ENCODE measurements at regions not wholly inside any gene's neighbourhood (a gene's known extent, or its start where the extent isn't known, plus 50 kb on each side); places are given as distances from the start of the nearest gene placed in this dataset.
"Not testable (repeated sequence)": the region's sequence is repeated elsewhere in the genome, so short reads cannot be mapped to it uniquely, and the experiment has no call there.

DNA sequence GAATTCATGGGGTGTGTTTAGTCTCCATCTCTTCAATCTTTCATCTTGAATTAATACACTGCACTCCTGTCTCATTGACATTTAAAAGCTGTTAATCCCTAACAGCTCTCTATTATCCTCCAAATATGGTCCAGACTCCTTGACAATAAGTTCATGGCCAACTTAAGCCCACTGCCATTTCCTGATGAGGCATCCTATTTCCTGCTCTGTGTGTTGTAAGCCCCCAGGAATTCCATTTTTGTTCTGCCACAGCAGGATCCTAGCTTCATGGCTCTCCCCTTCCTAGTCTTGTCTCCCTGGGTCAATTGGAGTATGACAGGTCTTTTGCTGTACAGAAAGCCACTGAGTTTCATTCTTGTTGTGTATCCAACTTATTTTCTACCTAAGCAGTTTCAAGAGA, 218.8 kb downstream of the OTUD1 start:
- DNase-seq: no peak

DNA sequence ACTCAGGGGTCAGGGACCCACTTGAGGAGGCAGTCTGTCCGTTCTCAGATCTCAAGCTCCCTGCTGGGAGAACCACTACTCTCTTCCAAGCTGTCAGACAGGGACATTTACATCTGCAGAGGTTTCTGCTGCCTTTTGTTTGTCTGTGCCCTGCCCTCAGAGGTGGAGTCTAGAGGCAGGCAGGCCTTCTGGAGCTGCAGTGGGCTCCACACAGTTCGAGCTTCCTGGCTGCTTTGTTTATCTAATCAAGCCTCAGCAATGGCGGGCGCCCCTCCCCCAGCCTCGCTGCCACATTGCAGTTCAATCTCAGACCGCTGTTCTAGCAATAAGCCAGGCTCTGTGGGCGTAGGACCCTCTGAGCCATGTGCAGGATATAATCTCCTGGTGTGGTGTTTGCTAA, 233.0 kb downstream of the OTUD1 start:
- not testable (repeated sequence) for DNase-seq

DNA sequence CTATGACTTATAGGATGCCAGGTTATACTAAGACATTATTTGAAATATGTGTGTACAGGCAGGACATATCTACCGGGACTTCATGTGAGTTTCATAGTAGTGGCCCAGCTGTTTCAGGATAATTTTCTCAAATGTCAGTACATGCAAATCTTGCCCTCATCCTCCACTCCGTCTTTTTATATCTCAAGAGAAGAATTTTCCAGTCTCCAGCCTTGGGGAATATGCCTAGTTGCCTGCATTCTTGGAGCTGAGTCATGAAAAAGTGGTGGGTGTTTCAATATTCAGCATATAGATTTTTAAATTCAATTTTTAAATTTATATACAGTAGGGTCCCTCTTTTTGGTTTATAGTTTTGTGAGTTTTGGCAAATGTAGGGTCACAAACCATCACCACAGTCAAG, 236.7 kb downstream of the OTUD1 start:
- no peak for DNase-seq

DNA sequence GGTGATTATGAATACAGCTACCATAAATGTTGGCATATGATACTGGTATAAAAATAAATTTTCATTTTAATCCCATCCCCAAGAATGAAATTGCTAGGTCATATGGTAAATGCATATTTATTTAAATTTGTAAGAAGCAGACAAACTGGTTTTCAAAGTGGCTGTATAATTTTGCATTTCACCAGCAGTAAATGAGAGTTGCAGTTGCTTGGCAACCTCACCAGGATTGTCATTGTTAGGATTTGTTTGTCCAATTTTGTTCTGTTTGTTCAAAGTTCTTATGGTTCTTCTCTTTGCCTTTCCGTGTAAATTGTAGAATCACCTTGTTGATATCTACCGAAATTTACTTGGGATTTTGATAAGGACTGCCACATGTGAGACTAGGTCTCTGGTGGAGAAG, 237.4 kb downstream of the OTUD1 start:
- DNase-seq: no peak

DNA sequence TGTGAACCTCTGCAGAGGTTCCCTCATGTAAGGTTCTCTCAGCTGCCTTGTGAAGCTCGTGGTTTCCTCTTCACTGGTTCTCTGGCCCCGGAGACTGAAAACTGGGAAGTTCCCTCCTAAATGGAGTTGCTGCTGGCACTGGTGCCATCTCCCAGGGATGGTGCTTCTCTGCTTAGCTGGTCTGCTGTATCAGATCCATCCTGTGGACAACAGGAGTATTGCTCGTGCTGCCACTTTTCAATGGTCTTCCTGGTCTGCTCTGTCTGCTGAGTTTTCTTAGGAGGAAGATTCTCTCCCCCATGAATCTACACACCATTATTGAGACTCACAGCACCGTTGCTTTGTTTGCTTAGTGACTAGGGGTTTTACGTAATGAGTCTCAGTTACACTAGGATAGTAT, 247.8 kb downstream of the OTUD1 start:
- DNase-seq: no peak

DNA sequence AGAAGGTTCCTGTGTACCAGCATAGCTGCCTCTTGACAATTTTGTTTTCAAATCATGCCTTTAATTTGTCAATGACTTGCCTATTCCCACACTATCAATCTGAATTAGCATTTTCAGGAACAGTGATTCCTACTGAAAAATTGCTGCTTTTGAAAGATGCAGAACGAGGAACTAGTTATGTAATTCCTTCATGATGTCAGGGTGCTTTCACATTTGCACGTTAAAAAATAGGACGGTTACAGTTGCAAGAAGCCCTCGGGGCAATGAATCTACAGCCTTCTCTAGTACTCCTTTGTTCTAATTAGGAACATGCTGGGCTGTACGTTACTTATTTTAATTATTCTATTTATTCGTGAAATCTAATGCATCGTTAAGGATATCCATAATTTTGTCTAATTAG, 253.9 kb downstream of the OTUD1 start:
- no peak for DNase-seq

DNA sequence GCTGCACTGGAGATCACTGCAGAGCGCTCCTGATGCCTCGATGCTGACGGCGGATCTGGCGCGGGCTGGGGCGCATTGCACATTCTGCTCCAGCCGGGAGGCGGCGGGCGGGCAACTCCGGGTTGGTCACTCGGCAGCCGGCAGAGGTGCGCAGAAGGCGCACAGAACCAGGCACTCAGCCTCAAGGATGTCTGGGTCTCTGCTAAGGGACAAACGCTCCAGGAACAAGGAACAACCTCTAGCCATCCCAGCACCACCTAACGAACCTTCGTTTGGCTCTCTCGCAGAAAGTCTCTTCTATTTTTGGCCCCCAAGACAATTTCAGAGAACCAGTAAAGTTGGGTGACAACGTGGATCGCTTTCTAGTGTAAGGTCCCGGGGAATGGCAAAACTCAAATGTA, 254.6 kb downstream of the OTUD1 start:
- peak; percentile 37 for DNase-seq

DNA sequence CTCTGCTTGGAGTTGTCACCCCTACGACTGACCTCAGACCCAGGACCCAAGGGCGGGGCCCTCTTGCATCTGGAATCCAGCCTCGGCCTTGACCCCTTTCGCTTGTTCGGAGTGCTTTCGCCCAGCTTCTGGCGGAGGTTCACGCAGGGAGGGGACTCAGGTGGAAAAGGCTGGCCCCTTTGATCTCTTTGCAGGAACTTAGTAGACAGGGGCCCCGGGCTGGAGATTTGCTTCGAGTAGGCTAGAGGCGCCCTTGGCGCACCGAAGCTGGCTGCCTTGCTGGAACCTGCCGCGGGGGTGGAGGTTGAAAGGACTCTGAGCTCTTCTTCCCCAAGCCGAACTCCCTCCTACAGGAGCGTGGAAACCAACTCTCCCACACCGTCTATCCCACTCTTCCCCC, 255.1 kb downstream of the OTUD1 start:
- DNase-seq: peak; percentile 29

DNA sequence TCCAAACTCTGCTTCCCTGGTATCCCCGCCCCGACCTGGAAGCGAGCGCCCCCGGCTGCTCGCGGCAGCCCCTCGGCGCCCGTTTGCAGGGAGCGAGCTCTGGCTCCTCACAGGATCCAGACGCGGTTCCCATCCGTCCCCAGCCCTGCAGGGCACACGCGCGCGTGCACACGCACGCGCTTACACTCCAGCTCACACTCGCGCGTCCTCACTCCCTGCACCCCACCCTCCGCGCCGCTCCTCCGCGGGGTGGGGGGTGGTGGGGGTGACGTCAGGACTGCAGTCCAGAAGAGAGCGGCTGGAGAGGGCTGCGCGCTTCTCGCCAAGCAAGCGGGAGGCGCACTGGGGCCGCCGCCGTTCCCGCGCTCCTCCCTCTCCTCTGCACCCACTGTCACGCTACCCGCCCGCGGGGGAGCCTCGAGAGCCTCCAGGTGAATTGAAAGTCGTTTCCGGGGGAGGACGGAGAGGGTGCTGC, 255.6 kb downstream of the OTUD1 start:
- peak; percentile 74 for DNase-seq

DNA sequence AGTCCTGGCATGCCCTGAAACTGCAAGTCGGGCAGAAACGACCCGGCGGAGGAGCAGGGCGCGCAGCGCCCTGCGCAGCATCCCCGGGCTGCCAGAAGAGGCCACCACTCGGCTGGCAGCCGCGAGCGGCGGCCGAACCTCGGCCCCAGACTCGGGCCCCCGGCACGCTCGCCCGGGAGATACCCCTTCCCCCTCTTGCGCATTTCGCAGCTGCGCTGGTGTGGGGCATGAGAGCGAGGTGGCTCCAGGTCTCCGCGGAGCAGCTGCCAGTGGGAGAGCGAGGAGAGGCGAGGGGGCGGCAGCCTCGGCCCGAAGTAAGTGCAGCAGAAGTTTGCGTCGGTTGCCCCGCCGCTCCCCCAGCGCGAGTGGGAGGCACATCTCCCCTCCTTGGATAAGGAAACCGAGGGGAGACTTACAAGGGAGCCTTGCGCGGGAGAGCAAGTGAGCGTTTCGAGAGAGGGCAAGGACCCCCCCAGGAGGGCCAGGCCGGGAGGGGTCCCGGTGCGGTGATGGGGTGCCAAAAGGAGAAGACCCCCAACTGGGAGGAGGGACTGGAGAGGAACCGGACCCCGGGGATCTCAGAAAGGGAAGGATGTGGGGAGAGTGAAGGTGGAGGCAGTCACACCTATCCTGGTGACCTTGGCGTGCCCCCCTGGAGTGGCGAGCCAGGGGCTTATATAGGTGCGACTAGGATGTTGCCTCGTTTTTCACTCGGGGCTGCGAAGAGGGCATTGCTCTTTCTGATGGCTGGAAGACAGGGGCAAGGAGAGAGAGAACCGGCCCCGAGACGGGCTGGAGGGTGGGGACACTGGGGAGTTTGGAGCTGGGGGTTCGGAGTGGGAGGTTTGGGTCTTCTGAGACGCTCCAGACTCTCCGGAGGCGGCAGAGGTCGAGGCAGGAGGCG, 256.3 kb downstream of the OTUD1 start:
- DNase-seq: no peak

DNA sequence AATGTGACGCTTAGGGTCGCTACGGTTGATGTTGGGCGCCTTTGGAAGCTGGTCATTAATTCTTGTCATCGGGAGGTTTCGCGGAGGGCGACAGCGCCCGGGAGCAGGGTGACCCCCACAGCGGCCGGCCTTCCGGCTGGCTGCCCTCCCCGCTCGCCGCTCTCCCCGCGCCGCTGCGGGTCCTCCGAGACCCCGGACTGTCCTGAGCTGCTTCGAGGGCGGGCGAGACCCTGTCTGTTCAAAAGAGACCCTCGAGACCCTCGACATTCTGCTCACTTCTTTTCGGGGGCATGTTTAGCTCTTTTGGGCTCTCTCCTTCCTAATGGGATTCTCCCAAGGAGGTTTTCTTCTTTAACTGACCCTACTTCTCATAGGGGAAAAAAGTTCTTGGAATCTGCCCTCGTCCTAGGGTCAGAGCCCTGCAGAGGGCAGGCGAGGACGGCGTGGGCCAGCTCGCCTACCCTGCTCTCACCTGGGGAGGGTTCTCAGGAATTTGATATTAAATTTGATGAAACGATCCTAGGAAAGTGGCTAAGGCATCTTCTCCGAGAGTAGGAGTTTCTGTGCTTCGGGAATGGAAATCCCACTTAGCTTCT, 257.0 kb downstream of the OTUD1 start:
- no peak for DNase-seq

DNA sequence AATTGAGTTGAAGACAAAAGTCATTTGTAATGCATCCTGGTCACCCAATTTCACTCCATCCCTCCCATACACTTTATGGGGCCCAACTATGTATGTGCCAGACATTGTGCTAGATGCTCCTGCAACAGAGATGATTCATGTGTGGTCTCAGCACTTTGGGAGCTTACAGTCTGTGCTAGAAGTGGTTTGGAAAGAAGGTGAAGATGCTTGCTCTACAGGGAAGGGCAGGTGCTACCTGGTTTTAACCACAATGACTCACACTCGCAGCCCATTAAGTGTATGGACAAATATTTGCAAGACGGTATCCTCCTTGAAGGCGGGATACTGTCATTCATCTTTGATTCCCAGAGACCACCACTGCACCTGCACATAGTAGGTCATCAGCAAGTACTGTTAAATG, 257.6 kb downstream of the OTUD1 start:
- no peak for DNase-seq

DNA sequence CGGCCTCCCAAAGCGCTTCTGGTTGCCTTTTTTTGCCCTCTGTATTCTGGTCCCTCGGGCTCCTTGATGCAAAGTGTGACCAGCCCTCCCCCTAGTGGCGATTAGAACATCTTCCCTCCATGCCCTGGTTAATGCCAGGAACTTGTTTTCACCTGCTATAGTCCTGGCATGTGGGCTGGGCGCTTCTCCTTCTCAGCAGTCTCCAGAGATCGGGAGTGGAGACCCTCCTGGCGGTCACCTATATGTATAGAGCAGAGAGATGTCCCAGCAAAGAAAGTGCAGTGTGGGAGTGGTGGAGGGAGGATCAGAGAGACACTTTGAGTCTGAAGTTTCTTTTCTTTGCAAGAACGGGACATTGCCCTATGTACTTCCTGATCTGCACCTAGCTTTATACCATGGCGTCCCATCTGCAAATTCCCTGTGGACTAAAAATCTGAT, 264.1 kb downstream of the OTUD1 start:
- no peak for DNase-seq

DNA sequence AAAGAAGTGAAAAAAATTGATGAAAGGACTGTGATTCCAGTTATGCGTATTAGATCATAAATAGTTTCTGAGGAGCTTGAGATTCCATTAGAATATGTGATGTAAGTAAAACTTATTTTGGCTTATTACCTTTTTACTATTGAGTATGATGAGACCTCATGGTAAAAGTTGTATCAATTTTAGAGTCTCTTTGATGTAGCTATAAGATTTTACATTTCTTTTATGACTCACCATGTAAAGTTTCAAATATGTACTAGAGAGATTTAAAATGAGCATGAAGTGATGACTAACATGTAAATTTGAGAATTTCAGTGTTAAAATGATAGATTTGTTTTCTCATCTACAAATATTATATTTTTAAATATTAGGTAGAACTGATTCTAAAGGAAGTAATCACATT, 276.5 kb downstream of the OTUD1 start:
- DNase-seq: no peak

DNA sequence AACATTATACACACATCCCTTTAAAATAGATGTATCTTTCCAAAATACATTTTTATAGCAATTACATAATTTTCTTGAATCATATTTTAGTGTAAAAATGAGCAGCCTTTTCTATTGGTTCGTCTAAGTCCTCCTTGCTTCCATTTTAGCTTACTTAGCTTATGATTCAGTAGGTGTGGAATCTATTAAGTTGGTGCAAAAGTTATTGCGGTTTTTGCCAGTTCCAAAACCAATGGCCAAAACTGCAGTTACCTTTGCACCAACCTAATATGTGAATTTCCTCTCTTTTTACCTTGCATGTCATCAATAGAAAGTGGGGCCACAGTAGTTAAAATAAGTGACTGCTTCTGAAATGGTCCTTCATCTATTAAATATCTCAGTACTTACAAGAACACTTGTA, 279.0 kb downstream of the OTUD1 start:
- no peak for DNase-seq

DNA sequence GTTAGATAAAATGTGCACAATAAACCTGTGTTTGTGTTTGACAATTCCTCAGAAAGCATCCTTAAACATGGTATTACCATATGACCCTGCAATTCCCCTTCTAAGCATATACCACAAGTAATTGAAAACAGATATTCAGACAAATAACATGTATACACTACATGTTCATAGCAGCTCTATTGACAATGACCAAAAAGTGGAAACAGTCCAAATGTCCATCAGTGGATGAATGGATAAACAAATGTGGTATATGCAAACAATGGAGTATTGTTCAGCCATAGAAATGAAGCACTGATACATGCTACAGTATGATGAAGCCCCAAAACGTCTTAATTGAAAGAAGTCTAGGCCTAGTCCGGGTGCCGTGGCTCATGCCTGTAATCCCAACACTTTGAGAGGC, 280.1 kb downstream of the OTUD1 start:
- no peak for DNase-seq

DNA sequence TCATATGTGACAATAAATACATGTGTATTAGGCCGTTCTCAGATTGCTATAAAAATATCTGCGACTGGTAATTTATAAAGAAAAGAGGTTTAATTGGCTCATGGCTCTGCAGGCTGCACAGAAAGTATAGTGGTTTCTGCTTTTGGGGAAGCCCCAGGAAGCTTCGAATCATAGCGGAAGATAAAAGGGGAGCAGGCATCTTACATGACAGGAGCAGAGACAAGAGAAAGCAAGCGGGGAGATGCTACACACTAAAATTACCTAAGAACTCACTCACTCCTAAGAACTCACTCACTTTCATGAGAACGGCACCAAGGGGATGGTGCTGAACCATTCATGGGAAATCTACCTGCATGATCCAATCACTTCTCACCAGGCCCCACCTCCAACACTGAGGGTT, 284.9 kb downstream of the OTUD1 start:
- DNase-seq: no peak

DNA sequence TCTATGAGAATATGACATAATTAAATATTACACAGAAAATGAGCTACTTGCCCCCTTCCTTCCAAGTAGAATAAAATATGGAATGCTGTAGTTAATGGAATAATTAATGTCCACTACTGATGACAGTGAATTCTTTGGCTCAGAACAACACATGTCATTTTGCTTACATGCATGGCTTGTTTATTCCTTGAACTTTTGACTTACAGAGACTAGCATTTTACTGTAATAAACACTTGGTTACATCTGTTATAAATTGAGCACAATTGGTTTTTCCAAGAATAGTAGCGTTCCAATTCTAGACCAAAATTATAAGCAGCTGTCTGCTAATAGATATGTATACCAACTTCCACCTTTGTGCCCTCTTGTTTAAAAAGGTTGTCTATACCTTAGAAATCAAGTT, 286.7 kb downstream of the OTUD1 start:
- DNase-seq: no peak

DNA sequence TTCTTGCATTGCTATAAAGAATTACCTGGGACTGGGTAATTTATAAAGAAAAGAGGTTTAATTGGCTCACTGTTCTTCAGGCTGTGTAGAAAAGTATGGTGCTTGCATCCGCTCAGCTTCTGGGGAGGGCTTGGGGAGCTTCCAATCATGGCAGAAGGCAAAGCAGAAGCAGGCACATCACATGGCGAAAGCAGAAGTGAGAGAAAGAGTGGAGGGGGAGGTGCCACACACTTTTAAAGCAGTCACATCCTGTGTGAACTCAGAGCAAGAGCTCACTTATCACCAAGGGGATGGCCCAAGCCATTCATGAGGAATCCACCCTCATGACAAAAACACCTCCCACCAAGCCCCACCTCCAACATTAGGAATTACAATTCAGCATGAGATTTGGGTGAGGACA, 303.5 kb downstream of the OTUD1 start:
- DNase-seq: no peak

DNA sequence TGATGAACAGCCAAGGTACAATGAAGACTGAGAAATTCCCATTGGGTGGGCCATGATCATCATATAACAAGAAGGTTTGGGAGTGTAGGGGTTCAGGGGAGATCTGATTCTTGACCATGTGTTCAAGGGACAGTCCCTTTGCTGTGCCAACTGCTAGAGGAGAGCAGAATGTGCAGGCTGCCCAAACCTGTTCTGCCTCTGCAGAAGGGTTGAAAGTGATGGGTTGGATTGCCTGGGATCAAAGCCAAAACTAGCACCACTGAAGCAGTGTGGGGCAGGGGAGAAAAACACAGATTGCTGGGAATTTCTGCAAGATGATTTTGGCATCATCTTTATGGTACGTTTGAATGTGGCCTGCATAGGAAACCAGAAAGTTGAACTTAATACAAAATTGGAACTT, 303.9 kb downstream of the OTUD1 start:
- DNase-seq: no peak

DNA sequence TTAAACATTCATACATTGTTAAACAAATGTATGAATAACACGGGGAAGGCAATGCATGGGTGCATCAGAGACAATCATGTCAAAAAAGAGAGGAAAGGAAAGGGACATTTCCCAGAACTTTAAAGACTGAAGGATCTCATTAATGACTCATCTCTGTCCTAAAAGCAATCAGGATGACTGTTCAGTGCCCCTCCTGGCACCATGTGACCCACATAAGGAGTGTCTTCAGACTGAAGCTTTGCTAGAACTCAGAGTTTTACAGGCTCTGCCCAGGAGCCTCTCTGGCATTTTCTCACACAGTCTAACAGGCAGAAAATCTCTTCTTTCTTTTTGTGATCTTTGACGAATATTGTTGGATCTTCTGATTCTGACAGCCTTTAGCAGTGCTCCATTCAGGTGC, 315.3 kb downstream of the OTUD1 start:
- no peak for DNase-seq

DNA sequence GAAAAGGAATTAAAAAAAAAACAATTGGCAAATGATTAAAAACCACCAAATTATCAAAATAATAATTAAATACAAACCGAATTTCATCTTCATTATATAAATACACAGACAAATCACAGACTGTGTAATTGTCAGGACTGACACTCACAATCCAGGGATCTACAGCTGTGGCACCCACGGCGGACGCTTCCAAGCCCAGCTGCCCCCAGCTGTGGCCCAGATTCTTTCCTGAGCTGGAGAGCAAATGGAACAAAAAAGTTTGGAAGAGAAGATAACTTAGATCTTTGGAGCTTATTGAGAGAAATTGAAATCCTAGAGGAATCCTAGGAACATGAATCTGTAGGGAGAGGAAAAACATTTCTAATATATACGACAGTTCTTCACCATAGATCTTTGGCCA, 316.1 kb downstream of the OTUD1 start:
- no peak for DNase-seq

DNA sequence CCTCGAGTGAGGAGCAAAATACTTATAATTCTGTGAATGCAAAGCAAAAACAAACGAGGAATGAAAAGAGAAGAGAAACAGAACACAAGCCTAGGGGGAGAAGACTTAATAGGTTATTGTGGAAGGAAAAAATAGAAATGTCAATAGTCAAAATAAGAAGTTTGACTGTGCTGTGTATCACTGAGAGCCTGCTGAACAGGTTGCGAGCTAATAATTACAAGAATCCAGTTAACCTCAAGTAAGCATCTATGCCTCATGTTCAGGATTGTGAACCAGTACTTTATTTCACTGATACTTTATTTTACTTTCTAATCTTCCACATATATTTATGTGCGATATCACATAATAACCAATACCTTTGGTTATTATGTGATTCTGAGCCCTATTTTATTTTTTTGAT, 316.7 kb downstream of the OTUD1 start:
- DNase-seq: no peak

DNA sequence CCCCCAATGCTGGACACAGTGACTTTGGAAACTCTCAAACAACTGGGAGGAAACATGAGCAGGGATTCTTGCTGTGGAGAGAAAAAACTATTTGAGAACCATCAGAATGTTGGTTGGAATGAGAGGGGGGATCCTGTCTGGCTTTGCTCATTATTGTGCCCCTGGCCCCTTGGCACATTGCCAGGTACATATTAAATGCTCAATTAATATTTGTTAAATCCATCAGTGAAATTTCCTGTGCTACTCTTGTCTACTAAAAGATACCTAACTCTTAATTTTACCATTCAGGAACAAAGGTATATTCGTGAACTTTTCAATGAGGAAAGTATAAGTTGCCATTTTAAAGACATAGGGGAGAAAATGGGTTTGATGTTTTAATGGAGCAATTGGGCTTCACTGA, 329.4 kb downstream of the OTUD1 start:
- DNase-seq: no peak

DNA sequence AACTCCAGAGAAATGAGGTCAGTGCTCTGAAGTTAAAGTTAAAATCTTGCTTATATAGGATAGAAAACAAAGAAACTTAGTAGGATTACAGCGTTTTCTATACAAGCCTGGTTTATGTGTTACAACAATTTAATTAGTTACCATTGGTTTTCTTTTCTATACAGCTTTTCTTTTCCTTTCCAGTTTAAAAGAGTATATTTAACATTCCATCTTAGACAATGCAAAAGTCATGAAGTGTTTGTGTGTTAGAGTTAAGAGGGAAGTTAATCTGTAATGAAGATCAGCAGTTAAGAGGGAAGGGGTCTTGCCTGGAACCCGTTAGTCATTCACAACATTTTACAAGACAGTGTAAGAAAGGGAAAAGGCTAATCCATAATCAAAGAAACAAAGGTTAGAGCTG, 338.3 kb downstream of the OTUD1 start:
- DNase-seq: no peak
